ENCODE measurements at regions not wholly inside any gene's neighbourhood (a gene's known extent, or its start where the extent isn't known, plus 50 kb on each side); places are given as distances from the start of the nearest gene placed in this dataset.

DNA sequence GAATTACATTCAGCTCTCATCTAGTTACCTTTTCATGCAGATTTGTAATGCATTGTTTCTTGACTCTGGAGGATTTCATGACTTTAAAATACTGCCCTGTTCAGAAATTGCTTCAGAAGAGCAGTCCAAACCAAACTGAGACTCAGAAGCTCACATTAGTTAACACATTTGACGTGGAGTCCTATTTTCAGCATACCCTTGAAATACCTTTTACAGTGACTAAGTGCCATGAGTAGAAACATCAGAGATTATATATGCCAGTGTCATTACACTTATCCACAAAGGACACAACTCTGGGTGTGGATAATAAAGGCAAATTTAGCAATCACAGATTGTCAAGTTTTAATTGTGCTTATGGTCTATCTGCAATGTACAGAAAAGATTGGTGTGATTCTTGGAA, 459.6 kb downstream of the FRK start (continued):
- TF ChIP-seq, protein P1, sequence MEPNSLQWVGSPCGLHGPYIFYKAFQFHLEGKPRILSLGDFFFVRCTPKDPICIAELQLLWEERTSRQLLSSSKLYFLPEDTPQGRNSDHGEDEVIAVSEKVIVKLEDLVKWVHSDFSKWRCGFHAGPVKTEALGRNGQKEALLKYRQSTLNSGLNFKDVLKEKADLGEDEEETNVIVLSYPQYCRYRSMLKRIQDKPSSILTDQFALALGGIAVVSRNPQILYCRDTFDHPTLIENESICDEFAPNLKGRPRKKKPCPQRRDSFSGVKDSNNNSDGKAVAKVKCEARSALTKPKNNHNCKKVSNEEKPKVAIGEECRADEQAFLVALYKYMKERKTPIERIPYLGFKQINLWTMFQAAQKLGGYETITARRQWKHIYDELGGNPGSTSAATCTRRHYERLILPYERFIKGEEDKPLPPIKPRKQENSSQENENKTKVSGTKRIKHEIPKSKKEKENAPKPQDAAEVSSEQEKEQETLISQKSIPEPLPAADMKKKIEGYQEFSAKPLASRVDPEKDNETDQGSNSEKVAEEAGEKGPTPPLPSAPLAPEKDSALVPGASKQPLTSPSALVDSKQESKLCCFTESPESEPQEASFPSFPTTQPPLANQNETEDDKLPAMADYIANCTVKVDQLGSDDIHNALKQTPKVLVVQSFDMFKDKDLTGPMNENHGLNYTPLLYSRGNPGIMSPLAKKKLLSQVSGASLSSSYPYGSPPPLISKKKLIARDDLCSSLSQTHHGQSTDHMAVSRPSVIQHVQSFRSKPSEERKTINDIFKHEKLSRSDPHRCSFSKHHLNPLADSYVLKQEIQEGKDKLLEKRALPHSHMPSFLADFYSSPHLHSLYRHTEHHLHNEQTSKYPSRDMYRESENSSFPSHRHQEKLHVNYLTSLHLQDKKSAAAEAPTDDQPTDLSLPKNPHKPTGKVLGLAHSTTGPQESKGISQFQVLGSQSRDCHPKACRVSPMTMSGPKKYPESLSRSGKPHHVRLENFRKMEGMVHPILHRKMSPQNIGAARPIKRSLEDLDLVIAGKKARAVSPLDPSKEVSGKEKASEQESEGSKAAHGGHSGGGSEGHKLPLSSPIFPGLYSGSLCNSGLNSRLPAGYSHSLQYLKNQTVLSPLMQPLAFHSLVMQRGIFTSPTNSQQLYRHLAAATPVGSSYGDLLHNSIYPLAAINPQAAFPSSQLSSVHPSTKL (CRISPR knock-in tag; IDR thresholded peaks at IDR 0.05): no peak
- TF ChIP-seq ZFP82 (CRISPR knock-in tag; IDR thresholded peaks at IDR 0.05; ENCODE audit: borderline replicate concordance) (no peak), ARNT (IDR thresholded peaks at IDR 0.05) (no peak), KDM5A (IDR thresholded peaks at IDR 0.05; ENCODE audit: borderline replicate concordance, low read length) (no peak), TGIF2 (CRISPR knock-in tag; IDR thresholded peaks at IDR 0.05) (no peak), SYNCRIP (IDR thresholded peaks at IDR 0.05; ENCODE audit: insufficient read depth, low read depth, low read length) (no peak), SMYD3 (CRISPR knock-in tag; IDR thresholded peaks at IDR 0.05) (no peak)
- TF ChIP-seq, protein P2, sequence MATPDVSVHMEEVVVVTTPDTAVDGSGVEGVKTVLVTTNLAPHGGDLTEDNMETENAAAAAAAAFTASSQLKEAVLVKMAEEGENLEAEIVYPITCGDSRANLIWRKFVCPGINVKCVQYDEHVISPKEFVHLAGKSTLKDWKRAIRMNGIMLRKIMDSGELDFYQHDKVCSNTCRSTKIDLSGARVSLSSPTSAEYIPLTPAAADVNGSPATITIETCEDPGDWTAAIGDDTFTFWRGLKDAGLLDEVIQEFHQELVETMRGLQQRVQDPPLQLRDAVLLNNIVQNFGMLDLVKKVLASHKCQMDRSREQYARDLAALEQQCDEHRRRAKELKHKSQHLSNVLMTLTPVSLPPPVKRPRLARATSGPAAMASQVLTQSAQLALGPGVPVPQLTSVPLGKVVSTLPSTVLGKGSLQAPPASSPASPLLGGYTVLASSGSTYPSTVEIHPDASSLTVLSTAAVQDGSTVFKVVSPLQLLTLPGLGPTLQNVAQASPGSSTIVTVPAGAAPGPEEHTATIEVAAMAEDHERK (CRISPR knock-in tag; IDR thresholded peaks at IDR 0.05; ENCODE audit: low read depth): no peak

DNA sequence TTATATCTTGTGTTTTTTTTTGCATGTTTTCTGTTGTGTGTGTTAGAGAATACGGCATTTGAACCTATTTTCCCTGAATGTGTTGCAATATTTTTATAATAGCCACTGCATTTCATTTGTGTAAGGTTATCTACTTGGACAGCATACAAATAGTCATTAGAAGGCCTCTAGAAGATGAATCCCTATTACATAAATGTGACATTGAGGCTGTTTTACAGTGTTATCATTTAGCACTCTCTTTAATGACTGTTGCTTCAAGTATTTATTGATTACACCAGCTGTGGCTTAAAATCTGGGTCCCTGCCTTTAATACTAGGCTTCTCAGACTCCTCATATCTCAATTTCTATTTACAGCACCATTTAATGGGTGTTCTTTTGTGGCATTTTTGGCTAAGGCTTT, 465.8 kb downstream of the FRK start:
- Histone ChIP-seq H2AFZ (ENCODE audit: low read length) (no peak overlapping the region), H3K4me2 (ENCODE audit: low read depth, low read length) (no peak overlapping the region), H3K9me3 (ENCODE audit: low read length) (no peaks in the 10 kb centered on the region), H3K27me3 (ENCODE audit: control insufficient read depth in 1 of 2, insufficient read depth in 2 of 2, low read length in 2 of 2) (no peaks in the 10 kb centered on the region), H3K4me3 (replicated peaks in 1 of 3; ENCODE audit: insufficient read depth in 1 of 3, low read depth in 2 of 3, low read length in 3 of 3) (no peak overlapping the region), H4K20me1 (ENCODE audit: insufficient read depth, low read length) (no peaks in the 10 kb centered on the region), H3K36me3 (replicated peaks in 1 of 2; ENCODE audit: control insufficient read depth in 1 of 2, insufficient read depth in 2 of 2, low read length in 2 of 2) (no peaks in the 10 kb centered on the region), H3K9ac (ENCODE audit: insufficient read depth, low read depth, low read length) (no peak overlapping the region), H3K4me1 (ENCODE audit: insufficient read depth, low read length) (no peaks in the 10 kb centered on the region), H3K27ac (ENCODE audit: extremely low read length, insufficient read depth, low read length) (no peak overlapping the region), H3K79me2 (ENCODE audit: insufficient read depth, low read length) (no peaks in the 10 kb centered on the region)
- POLR2A ChIA-PET: no interaction called here
- FAIRE-seq (no peak), DNase-seq (ENCODE audit: low spot score) (no peak), ATAC-seq (no peak)
- 5% methylated on average over 1 of the region's 1 CpG for WGBS (ENCODE audit: low lambda C conversion rate)
- intact Hi-C loops (cut with micrococcal nuclease; ENCODE audit: unreplicated experiment): no loop called here
- no TSS peak for BruUV-seq (replicated peaks)
- in situ Hi-C loops (cut with HindIII; ENCODE audit: extremely low pct_ligation_motif_present, low pct_unique_long_range_greater_than_20kb): no loop called here
- CTCF ChIA-PET (ENCODE audit: low intra/inter-chr PET ratio, low total read pairs): no interaction called here
- TF ChIP-seq PCBP2 (optimal IDR thresholded peaks at IDR 0.05; ENCODE audit: low read depth, low read length, poor library complexity, severe bottlenecking) (no peak), ZNF414 (CRISPR knock-in tag; IDR thresholded peaks at IDR 0.05) (no peak), ZNF749 (CRISPR knock-in tag; IDR thresholded peaks at IDR 0.05; ENCODE audit: borderline replicate concordance) (no peak)
- TF ChIP-seq, protein P3, sequence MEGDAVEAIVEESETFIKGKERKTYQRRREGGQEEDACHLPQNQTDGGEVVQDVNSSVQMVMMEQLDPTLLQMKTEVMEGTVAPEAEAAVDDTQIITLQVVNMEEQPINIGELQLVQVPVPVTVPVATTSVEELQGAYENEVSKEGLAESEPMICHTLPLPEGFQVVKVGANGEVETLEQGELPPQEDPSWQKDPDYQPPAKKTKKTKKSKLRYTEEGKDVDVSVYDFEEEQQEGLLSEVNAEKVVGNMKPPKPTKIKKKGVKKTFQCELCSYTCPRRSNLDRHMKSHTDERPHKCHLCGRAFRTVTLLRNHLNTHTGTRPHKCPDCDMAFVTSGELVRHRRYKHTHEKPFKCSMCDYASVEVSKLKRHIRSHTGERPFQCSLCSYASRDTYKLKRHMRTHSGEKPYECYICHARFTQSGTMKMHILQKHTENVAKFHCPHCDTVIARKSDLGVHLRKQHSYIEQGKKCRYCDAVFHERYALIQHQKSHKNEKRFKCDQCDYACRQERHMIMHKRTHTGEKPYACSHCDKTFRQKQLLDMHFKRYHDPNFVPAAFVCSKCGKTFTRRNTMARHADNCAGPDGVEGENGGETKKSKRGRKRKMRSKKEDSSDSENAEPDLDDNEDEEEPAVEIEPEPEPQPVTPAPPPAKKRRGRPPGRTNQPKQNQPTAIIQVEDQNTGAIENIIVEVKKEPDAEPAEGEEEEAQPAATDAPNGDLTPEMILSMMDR (CRISPR knock-in tag; IDR thresholded peaks at IDR 0.05): no peak
- TF ChIP-seq, protein P4, sequence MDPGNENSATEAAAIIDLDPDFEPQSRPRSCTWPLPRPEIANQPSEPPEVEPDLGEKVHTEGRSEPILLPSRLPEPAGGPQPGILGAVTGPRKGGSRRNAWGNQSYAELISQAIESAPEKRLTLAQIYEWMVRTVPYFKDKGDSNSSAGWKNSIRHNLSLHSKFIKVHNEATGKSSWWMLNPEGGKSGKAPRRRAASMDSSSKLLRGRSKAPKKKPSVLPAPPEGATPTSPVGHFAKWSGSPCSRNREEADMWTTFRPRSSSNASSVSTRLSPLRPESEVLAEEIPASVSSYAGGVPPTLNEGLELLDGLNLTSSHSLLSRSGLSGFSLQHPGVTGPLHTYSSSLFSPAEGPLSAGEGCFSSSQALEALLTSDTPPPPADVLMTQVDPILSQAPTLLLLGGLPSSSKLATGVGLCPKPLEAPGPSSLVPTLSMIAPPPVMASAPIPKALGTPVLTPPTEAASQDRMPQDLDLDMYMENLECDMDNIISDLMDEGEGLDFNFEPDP (CRISPR knock-in tag; conservative IDR thresholded peaks at IDR 0.05): no peak

Measured in HepG2 (cell line).